B cell (primary cell): ENCODE measurements at regions not wholly inside any gene's neighbourhood (a gene's known extent, or its start where the extent isn't known, plus 50 kb on each side); places are given as distances from the start of the nearest gene placed in this dataset.

Experiments
- ATAC-seq: fragments of 200-7000 bp; cut with Tn5 transposase; one replicate; pipeline ENCODE4 v1.10.0; 2021; ENCODE audit warnings: low read depth, mild to moderate bottlenecking, moderate number of reproducible peaks, moderate library complexity
- CTCF ChIA-PET: fragments of 350-600 bp; sonication (Branson Sonifier 250); formaldehyde crosslinking; loops from one replicate; lab custom pipeline; 2021; ENCODE audit warnings: antibody characterized with exemption, inconsistent platforms; lab: Charles Lee
- POLR2A ChIA-PET: fragments of 350-600 bp; sonication (Branson Sonifier 250); formaldehyde crosslinking; loops from one replicate; lab custom pipeline; 2021; ENCODE audit warnings: antibody characterized with exemption; lab: Charles Lee
- DNase-seq: peaks from one replicate; pipeline ENCODE4 v3.0.0; 2013
- H2AFZ ChIP-seq: 2 replicates; pipeline ENCODE4 v1.6.1; 2012; ENCODE audit warnings: mild to moderate bottlenecking, low read depth, low read length; ENCODE audit not compliant: insufficient read depth, poor library complexity, severe bottlenecking
- H3K27ac ChIP-seq, 2 donors: 1 replicate in 1 of 2; 2 replicates in 1 of 2; pipeline ENCODE4 v1.5.1; 2012 to 2013; ENCODE audit warnings: low read length in 2 of 2, mild to moderate bottlenecking in 2 of 2, moderate library complexity in 1 of 2
- H3K27me3 ChIP-seq, 4 experiments: fragments of 200-600 bp in 1 of 4; sonication (generic) in 1 of 4; replicated peaks in 1 of 4; 1 replicate in 2 of 4; 2 replicates in 2 of 4; pipeline versions ENCODE4 v1.6.1 to v1.7.0; 2013 to 2016; ENCODE audit warnings: low read length in 3 of 4, mild to moderate bottlenecking in 2 of 4, mixed read lengths in 1 of 4, moderate library complexity in 1 of 4; ENCODE audit not compliant: insufficient read depth in 4 of 4, control insufficient read depth in 3 of 4; ENCODE audit errors: control extremely low read depth in 1 of 4
- H3K36me3 ChIP-seq, 2 experiments: replicated peaks in 1 of 2; 1 replicate in 1 of 2; 2 replicates in 1 of 2; pipeline versions ENCODE4 v1.6.1 to v1.7.1; 2013; ENCODE audit warnings: low read length in 1 of 2; ENCODE audit not compliant: insufficient read depth in 2 of 2, control insufficient read depth in 1 of 2; ENCODE audit errors: control extremely low read depth in 1 of 2, extremely low read depth in 1 of 2
- H3K4me1 ChIP-seq, 2 donors: fragments of 200-600 bp in 1 of 2; sonication (generic) in 1 of 2; 1 replicate in 1 of 2; 2 replicates in 1 of 2; pipeline versions ENCODE4 v1.5.1 to v1.6.1; 2013 to 2017; ENCODE audit warnings: low read length in 2 of 2; ENCODE audit not compliant: control insufficient read depth in 2 of 2, insufficient read depth in 2 of 2
- H3K4me2 ChIP-seq: replicated peaks from 2 replicates; pipeline ENCODE3; 2012; ENCODE audit warnings: mild to moderate bottlenecking, low read depth, low read length; ENCODE audit not compliant: poor library complexity, severe bottlenecking
- H3K4me3 ChIP-seq, 5 experiments: fragments of 200-600 bp in 1 of 5; sonication (generic) in 1 of 5; 1 replicate in 3 of 5; 2 replicates in 2 of 5; pipeline versions ENCODE4 v1.5.1 to v1.7.0; 2011 to 2016; ENCODE audit warnings: low read length in 4 of 5, mild to moderate bottlenecking in 4 of 5, low read depth in 2 of 5, control low read depth in 1 of 5, moderate library complexity in 1 of 5; ENCODE audit not compliant: insufficient read depth in 1 of 5; ENCODE audit errors: control extremely low read depth in 1 of 5, extremely low read depth in 1 of 5
- H3K79me2 ChIP-seq: fragments of 200-600 bp; sonication (generic); one replicate; pipeline ENCODE4 v1.6.0; 2016; ENCODE audit warnings: low read length; ENCODE audit not compliant: control insufficient read depth, insufficient read depth
- H3K9ac ChIP-seq: fragments of 200-600 bp; sonication (generic); 2 replicates; pipeline ENCODE4 v1.6.1; 2017; ENCODE audit warnings: mild to moderate bottlenecking, low read length, moderate library complexity
- H3K9me3 ChIP-seq, 3 donors: one replicate each; pipeline versions ENCODE4 v1.6.1 to v1.7.1; 2013; ENCODE audit warnings: low read length in 2 of 3; ENCODE audit not compliant: control insufficient read depth in 2 of 3, insufficient read depth in 1 of 3; ENCODE audit errors: control extremely low read depth in 1 of 3
- H4K20me1 ChIP-seq: 2 replicates; pipeline ENCODE4 v1.6.0; 2012; ENCODE audit warnings: mild to moderate bottlenecking, low read length; ENCODE audit not compliant: insufficient read depth, control insufficient read depth, poor library complexity, severe bottlenecking
- H3K27ac Mint-ChIP-seq: one replicate; pipeline ENCODE4 v1.8.0; 2021; ENCODE audit warnings: mixed read lengths
- H3K27me3 Mint-ChIP-seq: one replicate; pipeline ENCODE4 v1.8.0; 2021; ENCODE audit warnings: mixed read lengths
- H3K4me1 Mint-ChIP-seq: one replicate; pipeline ENCODE4 v1.8.0; 2021; ENCODE audit warnings: mixed read lengths
- H3K4me3 Mint-ChIP-seq: one replicate; pipeline ENCODE4 v1.8.0; 2021; ENCODE audit warnings: mixed read lengths
- H3K9me3 Mint-ChIP-seq: one replicate; pipeline ENCODE4 v1.8.0; 2022; ENCODE audit warnings: mixed read lengths; ENCODE audit not compliant: insufficient read depth
- CTCF ChIP-seq: fragments of 200-600 bp; IDR thresholded peaks from one replicate; pipeline ENCODE4 v1.8.0; 2022; ENCODE audit warnings: antibody characterized with exemption, mild to moderate bottlenecking
- EZH2 ChIP-seq: IDR thresholded peaks from 2 replicates; pipeline ENCODE4 v1.6.1; 2012; ENCODE audit warnings: borderline replicate concordance, low read depth, mild to moderate bottlenecking, moderate library complexity, low read length; ENCODE audit not compliant: insufficient read depth, poor library complexity, severe bottlenecking
- WGBS: methylation state at CpG from one replicate; pipeline ENCODE4 v1.1.5; 2013; ENCODE audit warnings: missing lambda C conversion rate; ENCODE audit not compliant: insufficient coverage; 5-methylcytosine and 5-hydroxymethylcytosine counted together
- intact Hi-C: fragments of 100-400 bp; cut with micrococcal nuclease; formaldehyde crosslinking; loops from one replicate; pipeline ENCODE4 v1.10.0; 2022

GRCh38 chr5:72000707-72001106 is 106.6 kb upstream of the MAP1B start:
- ChIA-PET POLR2A (no interaction called here), CTCF (no interaction called here)
- Mint-ChIP-seq H3K4me3 (no peak overlapping the region), H3K9me3 (peaks cover 3% of the 10 kb centered on the region), H3K27me3 (peaks cover 20% of the 10 kb centered on the region), H3K27ac (no peak overlapping the region), H3K4me1 (no peaks in the 10 kb centered on the region)
- no peak overlapping the region for H3K9ac ChIP-seq
- no peaks in the 10 kb centered on the region for H3K36me3 ChIP-seq
- WGBS: no CpG with 5 or more reads among the region's 1 CpG
- TF ChIP-seq EZH2 (no peak), CTCF (no peak)
- H3K9me3 ChIP-seq: no peaks in the 10 kb centered on the region
- no peaks in the 10 kb centered on the region for H4K20me1 ChIP-seq
- no peak overlapping the region for H2AFZ ChIP-seq
- no peak overlapping the region for H3K27ac ChIP-seq
- H3K4me2 ChIP-seq: no peak overlapping the region
- H3K79me2 ChIP-seq: no peaks in the 10 kb centered on the region
- H3K27me3 ChIP-seq: peaks cover 0 to 8% (median 3%) of the 10 kb centered on the region in 4 experiments
- intact Hi-C loops: no loop called here
- ATAC-seq (no peak), DNase-seq (no peak)
- no peaks in the 10 kb centered on the region for H3K4me1 ChIP-seq
- H3K4me3 ChIP-seq: no peak overlapping the region

- H3K36me3 ChIP-seq: no peaks in the 10 kb centered on the region
- no peaks in the 10 kb centered on the region for H4K20me1 ChIP-seq
- H2AFZ ChIP-seq: no peak overlapping the region
- Mint-ChIP-seq H3K4me1 (no peaks in the 10 kb centered on the region), H3K27ac (no peak overlapping the region), H3K27me3 (peaks cover 11% of the 10 kb centered on the region), H3K9me3 (no peaks in the 10 kb centered on the region), H3K4me3 (no peak overlapping the region)
- CTCF ChIA-PET: interaction anchor here (0.6 to 1.0 kb wide), 2 partner anchors 13 to 27 kb away, joined by 3 to 5 read pairs; no protein-coding TSS in a partner anchor
- H3K4me2 ChIP-seq: no peak overlapping the region
- no peaks in the 10 kb centered on the region for H3K9me3 ChIP-seq
- intact Hi-C loops: no loop called here
- no peak for TF ChIP-seq CTCF
- TF ChIP-seq EZH2: no peak
- no peaks in the 10 kb centered on the region for H3K79me2 ChIP-seq
- no peak overlapping the region for H3K4me3 ChIP-seq
- no peaks in the 10 kb centered on the region for H3K4me1 ChIP-seq
- POLR2A ChIA-PET: no interaction called here
- no peak for ATAC-seq
- H3K27me3 ChIP-seq: peaks cover 0 to 8% (median 3%) of the 10 kb centered on the region in 4 experiments
- no peak overlapping the region for H3K9ac ChIP-seq
- no peak overlapping the region for H3K27ac ChIP-seq
- DNase-seq: no peak
Observed at GRCh38 chr5:72005671-72006070, 101.6 kb upstream of the MAP1B start.
